HG03469 (cell line): ENCODE measurements at regions not wholly inside any gene's neighbourhood (a gene's known extent, or its start where the extent isn't known, plus 50 kb on each side); places are given as distances from the start of the nearest gene placed in this dataset.

ENCODE experiments used
- ATAC-seq: cut with Tn5 transposase; IDR thresholded peaks from one replicate; pipeline ENCODE4 v1.9.1; 2021; ENCODE audit warnings: mild to moderate bottlenecking, moderate library complexity, moderate number of reproducible peaks; ENCODE audit not compliant: unreplicated experiment

GRCh38 chr19:28943651-28944050 lies 269.3 kb downstream of the UQCRFS1 start:
- ATAC-seq, result no peak

DNA sequence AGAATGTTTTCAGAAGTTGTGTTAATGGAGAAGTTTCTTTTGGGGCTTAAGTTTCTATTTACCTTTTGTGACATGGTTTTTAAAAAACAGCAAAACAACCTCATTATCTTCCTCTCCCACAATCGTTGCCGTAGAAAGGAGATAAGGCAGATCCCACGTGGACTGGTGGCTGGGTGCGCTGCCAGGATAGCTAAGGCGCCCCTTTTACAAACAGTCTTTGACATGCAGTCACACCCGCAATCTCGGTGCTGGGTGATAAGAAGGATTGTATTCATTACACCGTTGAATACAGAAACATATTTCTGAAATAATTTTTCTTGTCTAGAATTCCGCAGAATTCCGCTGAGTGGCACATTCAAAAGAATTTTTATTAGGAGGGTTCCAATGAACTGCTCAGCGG lies 271.1 kb downstream of the UQCRFS1 start:
- ATAC-seq, result no peak

DNA sequence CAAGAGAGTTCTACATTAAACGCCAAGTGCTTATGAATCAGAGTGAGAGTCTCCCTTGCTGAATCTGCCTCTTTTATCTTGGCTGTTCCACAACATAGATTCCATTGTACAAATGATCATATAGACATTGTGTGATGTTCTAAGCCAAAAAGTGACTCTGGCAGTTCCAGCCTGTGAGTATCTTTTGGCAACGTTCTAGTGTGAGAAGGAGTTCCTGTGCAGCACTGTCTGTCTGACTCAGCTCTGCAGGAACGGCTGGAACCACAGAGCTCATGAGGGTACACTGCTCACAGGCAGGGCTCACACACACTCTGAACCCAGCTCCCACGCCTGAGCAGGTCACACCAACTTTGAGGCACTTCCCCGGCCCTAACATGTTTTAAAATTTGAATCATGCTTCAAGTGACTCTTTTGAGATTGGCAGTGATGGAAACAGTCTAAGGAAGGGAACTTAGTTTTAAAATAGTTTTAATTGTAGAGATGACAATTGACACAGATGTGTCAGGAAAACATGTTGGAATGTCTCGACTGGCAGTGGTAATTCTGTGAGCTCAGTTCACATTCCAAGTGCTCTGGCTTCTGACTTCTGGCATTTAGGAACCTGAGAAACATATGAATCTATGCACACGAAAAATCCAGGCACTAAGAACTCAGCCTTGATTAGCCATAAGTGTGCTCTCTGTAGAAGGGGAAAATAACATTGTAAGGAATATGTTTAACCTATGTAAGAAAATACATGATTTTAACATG lies 272.0 kb downstream of the UQCRFS1 start:
- no peak for ATAC-seq

- ATAC-seq, result no peak
Observed at GRCh38 chr19:28939236-28939635, 273.7 kb downstream of the UQCRFS1 start.

GRCh38 chr19:28936001-28936400 lies 276.9 kb downstream of the UQCRFS1 start:
- ATAC-seq, result no peak

DNA sequence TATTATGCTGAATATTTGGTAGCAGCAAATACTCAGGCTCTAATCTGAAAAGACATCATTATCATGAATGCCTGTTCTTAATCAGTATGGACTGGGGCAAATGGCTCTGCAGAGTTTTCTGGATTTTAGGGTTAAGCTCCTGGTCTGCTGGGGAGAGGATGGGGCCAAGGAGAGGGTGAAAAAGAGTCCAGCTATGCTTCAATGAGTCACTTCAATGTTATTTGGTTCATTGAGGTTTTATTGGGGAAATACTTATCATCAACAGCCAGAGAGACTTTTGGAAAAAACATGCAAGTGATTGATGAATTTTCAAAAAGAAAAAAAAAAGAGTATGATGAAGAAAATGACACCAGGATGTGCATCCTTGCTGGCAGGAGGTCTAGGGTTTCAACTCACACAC lies 278.3 kb downstream of the UQCRFS1 start:
- ATAC-seq, result no peak

DNA sequence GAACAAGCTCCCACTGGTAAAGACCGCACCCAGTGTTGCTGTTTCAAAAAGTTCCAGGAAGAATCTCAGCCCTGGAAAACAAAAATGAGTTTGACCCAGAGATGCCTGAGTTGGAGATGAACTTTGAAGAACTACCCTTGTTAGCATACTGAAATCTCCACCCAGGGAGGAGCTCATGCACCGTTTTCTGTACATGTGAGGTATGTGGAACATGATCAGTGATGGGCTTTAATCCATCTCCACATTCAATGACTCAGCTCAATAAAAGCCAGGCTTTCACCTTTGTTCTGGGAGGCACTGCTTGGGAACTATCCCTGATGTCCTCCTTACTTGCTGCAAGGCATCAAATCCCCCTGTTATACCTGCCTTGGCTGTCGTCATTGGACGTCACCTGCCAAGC lies 279.9 kb downstream of the UQCRFS1 start:
- no peak for ATAC-seq

DNA sequence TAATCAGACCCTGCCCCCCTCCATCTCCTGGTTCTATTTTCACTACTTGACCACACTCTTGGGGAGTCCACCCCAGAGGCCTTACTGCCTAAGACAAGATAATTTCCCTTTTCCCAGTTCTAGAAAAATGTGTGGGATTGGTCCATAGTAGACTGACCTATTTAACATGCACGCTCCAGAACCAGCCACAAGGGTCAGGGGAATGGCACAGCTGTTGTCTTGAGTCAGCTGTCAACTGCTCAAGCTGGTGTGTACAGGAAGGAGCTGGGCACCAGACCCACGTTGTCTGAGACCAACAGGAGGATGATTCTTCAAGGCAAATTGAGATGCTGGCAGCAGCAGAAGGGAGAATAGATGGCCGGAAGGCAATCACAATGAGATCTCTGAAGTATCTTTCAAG lies 280.5 kb downstream of the UQCRFS1 start:
- ATAC-seq, result no peak

DNA sequence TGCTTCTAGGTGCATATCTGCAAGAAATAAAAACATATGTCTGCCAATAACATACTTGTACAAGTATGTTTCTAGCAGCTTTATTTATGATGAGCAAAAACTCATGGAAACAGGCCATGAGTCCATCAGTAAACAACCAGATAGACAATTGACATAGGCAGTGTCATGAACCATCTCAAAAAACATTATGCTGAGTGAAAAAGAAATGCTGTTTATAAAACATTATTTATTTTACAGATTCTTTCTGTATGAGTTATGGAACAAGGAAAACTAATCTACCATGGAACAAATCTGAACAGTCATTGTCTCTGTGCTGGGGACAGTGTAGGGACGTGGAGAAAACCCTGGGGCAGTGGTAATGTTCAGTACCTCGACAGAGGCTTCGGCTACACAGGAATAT lies 283.9 kb downstream of the UQCRFS1 start:
- no peak for ATAC-seq

DNA sequence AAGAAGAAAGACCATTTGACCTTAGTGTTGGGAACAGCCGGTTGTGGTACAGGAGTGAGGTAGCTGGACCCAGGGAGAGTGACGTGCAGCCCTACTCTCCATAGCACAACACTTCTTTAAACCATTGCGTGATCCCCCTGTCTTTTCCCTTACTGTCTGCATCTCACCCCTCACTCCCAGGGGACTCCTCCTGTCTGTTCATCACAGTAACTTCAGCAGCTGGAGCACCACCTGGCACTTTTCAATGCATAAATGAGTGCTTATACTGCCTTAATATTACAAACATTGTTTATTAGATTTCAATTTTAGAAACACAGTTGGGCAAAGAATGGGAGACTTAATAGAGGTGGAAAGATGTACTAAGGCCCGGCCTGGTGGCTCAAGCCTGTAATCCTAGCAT lies 285.5 kb downstream of the UQCRFS1 start:
- ATAC-seq, result no peak

DNA sequence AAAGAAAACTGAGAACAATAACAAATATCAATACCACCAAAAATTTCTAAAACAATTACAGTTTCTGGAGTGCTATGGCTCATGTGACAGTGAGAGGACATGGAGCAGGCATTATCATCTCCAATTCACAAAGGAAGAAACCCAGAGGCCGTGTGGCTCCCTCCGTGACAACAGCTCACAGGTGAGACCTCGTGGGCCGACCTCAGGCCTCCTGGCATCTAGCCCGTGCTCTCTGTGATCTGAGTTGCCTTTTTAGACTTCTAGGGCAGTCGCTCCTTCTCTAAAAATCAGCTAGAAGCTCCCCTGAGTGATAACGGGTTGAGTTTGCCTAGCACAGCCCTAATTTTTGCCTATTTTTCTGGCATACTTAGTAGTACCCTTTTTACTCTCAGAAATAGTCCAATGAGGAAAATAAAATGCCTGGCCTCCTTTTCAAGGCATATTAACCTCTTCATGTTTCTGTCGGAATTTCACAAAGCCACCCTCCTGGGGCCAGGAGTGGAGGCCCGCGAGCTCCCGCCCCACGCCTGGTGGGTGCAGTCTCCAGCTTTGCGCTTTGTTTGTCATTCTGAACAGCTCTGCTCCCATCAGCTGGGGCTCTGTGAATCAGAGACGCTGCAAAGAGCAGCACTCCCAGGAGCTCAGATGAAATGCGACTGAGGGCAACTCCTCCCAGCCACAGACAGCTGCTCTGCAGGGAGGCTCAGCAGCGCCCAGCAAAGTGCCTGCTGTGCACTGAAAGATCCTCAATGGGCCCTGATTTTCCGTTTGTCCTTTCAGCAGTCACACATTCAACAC lies 292.5 kb downstream of the UQCRFS1 start:
- ATAC-seq, result no peak

DNA sequence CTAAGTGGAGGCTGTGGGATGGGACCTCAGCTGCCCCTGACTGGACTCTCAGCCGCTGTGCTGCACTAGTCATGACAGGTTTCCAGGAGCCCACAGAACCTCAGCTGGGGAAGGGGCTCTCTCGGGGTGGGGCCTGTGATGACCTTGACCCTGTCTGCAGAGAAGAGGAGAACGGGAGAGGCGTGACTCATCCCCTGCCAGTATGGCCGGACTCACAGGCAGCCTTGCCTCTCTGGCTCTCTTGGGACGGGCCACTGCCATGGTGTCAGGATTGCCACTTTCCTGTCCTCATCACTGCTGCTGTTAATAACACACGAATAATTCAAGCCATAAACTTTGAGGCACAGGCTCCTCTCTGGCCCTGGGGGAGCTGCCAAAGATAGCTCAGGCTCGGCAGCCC lies 295.3 kb downstream of the UQCRFS1 start:
- ATAC-seq, result no peak

- no peak for ATAC-seq
Observed at GRCh38 chr19:28915737-28916460, 297.1 kb downstream of the UQCRFS1 start.

GRCh38 chr19:28915202-28915601 lies 297.7 kb downstream of the UQCRFS1 start:
- no peak for ATAC-seq

DNA sequence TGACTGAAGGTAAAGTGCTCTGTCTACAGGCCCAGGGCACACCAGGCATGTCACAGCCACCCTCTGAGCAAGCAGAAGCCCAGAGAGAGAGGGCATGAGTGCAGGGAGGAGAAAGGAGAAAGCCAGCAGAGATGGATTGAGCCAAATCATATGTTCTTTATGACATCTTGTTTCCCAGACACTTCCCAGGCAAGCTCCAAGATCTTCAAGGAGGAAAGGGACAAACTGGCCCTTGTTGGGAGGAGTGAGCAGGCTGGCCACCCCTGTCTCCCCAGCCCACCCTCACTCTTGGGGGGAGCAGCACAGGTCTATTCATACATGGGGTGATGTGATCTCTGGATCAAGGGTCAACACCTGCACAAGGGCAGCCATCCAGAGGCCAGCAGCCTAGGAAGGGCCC lies 298.8 kb downstream of the UQCRFS1 start:
- ATAC-seq, result no peak

DNA sequence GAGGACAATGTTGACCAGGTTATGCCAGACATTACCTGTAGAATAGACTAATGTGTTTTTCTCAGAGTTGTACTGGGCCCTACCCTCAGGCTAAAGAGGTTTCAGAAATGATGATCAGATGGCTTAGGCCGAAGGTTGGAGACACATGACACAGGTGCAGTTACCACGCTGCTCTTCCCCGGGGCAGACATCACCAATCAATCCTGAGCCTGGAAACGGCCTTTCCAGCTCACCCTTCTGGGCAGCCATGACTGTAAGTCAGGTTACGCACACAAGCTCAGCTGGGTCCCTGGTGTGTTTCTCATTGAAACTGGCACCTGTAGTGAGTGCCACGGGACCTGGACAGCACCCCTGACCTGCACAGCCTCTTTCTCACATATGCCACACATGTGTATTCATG lies 299.3 kb downstream of the UQCRFS1 start:
- no peak for ATAC-seq

DNA sequence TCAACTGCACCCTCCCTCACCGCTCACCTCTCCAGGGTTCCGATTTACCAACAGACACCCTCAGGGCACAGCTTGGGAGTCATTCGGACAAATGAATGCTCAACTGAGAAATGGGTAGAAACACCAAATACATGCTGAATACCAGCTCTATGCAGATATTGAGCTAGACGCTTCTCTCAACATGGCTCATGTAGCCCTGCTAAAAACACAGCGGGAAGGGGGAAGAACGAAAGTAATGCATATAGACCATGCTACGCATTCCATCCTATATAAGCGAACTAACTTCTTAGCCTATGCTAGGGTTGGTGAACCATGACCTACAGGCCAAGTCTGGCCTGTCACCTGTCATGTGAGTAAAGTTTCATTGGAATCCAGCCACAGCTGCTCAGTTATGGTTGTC lies 304.0 kb downstream of the UQCRFS1 start:
- no peak for ATAC-seq

DNA sequence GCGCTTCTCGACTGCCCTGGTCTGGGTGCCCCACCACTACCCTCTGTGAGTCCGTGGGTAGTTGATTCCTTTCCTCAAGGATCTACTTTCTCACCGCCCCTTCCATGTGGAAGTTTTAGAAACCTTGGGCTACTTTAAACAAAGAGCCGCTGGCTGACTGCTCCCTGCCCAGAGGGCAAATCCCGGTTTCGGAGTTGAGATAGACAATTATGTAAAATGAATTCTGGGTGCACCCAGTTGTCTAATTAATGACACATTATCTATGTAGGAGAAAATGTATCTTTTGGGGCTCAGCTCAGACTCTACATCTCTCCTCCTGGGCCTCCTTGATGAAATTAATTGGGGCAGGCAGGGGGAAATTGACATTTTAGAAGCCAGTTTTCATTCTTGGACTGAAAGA lies 305.4 kb downstream of the UQCRFS1 start:
- ATAC-seq, result no peak

DNA sequence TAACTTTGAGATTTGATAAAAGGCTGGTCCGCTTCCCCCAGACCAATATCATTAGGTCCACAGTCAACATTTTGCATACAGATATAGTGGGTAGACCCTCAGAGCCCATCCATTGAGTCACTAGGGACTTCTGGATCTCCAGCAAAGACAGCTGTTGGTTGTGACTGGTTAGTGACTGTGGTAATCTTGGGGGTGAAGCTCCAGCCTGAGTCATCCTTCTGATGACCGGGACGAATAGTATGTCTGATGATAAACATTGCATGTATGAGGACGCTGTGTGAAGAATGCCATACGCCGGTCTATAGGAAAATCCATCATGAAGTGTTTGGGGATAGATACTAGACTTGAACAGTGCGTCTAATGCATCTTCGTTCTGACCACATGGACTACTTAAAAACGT lies 307.0 kb downstream of the UQCRFS1 start:
- no peak for ATAC-seq

- ATAC-seq, result no peak
Observed at GRCh38 chr19:28899703-28900102, 313.2 kb downstream of the UQCRFS1 start.

GRCh38 chr19:28898249-28898648 lies 314.7 kb downstream of the UQCRFS1 start:
- no peak for ATAC-seq
